Bronchial epithelial cell (primary cell): ENCODE measurements at regions not wholly inside any gene's neighbourhood (a gene's known extent, or its start where the extent isn't known, plus 50 kb on each side); places are given as distances from the start of the nearest gene placed in this dataset.

Source experiments
- DNase-seq: peaks from one replicate; pipeline ENCODE4 v3.0.0-alpha.2; 2010; ENCODE audit warnings: low read depth
- FAIRE-seq: peaks from 2 replicates; lab custom pipeline; 2011; peaks lifted over from hg19 to GRCh38; lab: Jason Lieb, UNC
- H3K27me3 ChIP-seq: 2 replicates; pipeline ENCODE4 v1.5.1; 2011; ENCODE audit warnings: low read length; ENCODE audit not compliant: control insufficient read depth, insufficient read depth
- H3K36me3 ChIP-seq: 2 replicates; pipeline ENCODE4 v1.5.1; 2011; ENCODE audit warnings: low read length; ENCODE audit not compliant: control insufficient read depth, insufficient read depth
- H3K4me3 ChIP-seq: 2 replicates; pipeline ENCODE4 v1.5.1; 2011; ENCODE audit warnings: mild to moderate bottlenecking, low read depth, low read length, control low read depth
- TF ChIP-seq, protein P1 (sequence below): IDR thresholded peaks from 2 replicates; pipeline ENCODE4 v1.5.1; 2011; ENCODE audit warnings: mild to moderate bottlenecking, moderate library complexity, low read length, control low read depth, inconsistent platforms; ENCODE audit not compliant: insufficient read depth, severe bottlenecking

DNA sequence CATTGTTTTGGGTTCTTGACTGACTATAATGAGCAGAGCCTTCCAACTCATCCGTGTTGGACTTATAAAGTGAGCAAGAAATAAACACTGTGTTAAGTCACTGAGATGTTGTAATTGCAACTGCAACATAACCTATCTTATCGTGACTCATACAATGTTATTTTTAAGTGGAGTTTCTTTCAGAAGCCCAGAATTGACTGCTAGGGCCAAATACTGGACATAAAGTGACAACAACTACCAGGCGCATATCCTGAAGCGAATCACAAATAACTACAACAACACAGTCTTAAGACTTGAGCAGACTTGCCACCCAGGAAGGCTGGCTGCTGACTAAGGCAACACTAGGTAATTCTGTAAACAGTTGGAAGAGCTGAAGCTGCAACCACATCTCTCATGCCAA lies 326.6 kb downstream of the COL12A1 start:
- H3K27me3 ChIP-seq = no peaks in the 10 kb centered on the region
- FAIRE-seq = peak; percentile 64
- DNase-seq = peak; percentile 99
- H3K4me3 ChIP-seq = no peak overlapping the region
- TF ChIP-seq, protein P1, sequence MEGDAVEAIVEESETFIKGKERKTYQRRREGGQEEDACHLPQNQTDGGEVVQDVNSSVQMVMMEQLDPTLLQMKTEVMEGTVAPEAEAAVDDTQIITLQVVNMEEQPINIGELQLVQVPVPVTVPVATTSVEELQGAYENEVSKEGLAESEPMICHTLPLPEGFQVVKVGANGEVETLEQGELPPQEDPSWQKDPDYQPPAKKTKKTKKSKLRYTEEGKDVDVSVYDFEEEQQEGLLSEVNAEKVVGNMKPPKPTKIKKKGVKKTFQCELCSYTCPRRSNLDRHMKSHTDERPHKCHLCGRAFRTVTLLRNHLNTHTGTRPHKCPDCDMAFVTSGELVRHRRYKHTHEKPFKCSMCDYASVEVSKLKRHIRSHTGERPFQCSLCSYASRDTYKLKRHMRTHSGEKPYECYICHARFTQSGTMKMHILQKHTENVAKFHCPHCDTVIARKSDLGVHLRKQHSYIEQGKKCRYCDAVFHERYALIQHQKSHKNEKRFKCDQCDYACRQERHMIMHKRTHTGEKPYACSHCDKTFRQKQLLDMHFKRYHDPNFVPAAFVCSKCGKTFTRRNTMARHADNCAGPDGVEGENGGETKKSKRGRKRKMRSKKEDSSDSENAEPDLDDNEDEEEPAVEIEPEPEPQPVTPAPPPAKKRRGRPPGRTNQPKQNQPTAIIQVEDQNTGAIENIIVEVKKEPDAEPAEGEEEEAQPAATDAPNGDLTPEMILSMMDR = no peak
- H3K36me3 ChIP-seq = no peaks in the 10 kb centered on the region

DNA sequence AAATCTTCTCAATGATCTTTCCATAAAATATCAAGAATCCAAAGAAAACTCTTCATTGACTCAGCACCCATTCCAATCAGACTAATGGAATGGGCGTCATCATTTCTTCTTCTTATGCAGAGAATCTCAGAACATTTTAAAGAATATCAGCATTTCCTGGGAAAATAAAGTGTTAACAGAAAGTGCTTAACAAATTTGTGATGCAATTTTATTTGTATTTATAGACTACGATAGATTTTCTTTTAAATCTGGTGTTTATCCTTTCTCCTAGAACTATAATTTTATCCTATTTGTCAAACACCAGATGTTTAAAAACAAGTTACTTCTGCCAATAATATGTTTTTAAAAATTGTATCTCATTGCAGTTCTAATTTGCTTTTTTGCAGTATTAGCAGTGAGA lies 330.7 kb downstream of the COL12A1 start:
- H3K4me3 ChIP-seq = no peak overlapping the region
- peaks cover 4% of the 10 kb centered on the region for H3K27me3 ChIP-seq
- no peaks in the 10 kb centered on the region for H3K36me3 ChIP-seq
- DNase-seq = no peak
- no peak for FAIRE-seq
- TF ChIP-seq, protein P1 = no peak

DNA sequence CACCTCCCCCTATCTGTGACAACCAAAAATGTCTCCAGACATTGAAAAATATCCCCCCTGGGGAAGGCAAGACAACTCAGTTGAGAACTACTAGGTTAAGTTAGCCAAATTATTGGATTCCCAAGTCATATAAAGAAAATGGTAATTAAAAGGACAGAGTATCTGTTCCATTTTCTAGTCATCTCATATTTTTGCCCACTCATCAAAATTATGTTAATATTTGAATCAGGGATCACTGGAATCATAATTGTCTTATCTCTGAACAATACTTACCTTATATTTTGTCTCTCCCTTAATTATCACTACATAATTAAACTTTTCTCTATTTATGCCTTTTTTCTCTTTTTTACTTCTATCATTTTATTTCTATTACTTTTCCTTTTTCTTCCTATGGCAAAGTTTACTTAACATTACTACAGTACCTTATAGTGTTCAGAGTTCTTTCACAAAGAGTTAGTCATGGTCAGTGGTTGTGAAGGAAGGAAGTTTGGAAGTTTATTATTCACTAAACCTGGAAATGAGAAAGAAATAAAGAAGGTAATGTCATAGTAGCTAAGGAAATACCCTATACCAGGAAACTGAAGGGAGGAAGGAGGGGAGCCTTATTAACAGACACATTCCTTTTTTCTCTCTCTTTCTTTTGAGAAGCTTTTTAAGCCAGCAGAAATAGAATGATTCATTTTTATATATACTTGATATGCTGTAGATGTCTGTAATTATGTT lies 332.9 kb downstream of the COL12A1 start:
- DNase-seq (peak; percentile 29), FAIRE-seq (no peak)
- Histone ChIP-seq H3K36me3 (no peaks in the 10 kb centered on the region), H3K27me3 (peaks cover 4% of the 10 kb centered on the region), H3K4me3 (no peak overlapping the region)
- TF ChIP-seq, protein P1 = no peak

DNA sequence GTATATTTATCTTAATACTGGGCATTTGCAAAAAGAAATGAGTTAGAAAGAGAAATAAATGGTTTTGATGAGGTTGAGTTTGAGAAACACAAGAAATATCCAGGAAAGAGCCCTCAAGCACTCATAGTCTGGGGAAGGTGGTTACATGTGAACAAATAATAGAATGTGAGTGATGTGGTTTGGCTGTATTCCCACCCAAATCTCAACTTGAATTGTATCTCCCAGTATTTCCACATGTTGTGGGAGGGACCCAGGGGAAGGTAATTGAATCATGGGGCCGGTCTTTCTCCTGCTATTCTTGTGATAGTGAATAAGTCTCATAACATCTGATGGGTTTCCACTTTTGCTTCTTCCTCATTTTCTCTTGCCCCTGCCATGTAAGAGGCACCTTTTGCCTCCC lies 334.1 kb downstream of the COL12A1 start:
- H3K4me3 ChIP-seq = no peak overlapping the region
- TF ChIP-seq, protein P1 = no peak
- H3K27me3 ChIP-seq = peaks cover 6% of the 10 kb centered on the region
- FAIRE-seq = no peak
- no peaks in the 10 kb centered on the region for H3K36me3 ChIP-seq
- DNase-seq = peak; percentile 92

DNA sequence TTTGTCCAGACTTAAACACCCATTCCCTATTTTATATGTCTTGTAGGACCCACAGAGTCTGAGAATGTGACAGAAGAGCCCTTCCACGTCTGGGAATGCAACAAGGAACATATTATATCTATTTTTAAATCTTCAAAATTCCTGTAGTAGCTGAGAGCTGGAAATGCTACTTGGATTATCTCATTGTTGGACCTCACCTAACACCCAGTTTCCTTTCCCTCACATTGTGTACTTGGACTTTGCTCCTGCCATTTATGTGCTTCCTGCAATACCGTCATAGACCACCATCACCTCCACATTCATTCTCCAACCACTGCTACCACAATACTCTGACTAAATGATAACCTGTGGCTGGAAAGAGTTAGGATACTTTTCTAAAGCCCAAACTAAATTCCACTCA lies 335.4 kb downstream of the COL12A1 start:
- Histone ChIP-seq H3K36me3 (no peaks in the 10 kb centered on the region), H3K4me3 (no peak overlapping the region), H3K27me3 (peaks cover 8% of the 10 kb centered on the region)
- no peak for DNase-seq
- TF ChIP-seq, protein P1 = no peak
- FAIRE-seq = no peak

DNA sequence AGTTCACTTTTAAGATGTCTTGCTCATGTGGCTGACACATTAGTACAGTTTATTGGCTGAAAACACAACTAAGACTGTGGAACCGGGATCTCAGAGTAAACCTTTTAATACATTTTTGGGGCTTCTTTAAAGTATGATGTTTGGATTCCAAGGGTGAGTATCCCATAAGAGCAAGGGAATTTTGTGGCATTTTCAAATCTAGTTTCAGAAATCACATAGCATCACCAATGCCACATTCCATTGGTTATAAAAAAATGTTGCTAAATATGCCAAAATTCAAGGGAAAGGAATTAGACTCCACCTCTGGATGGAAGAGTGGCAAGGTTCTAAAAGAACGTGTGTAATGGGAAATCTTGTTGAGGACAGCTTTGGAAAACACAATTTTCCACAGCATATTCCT lies 338.6 kb downstream of the COL12A1 start:
- FAIRE-seq (no peak), DNase-seq (no peak)
- peaks cover 9% of the 10 kb centered on the region for H3K27me3 ChIP-seq
- TF ChIP-seq, protein P1 = no peak
- no peaks in the 10 kb centered on the region for H3K36me3 ChIP-seq
- H3K4me3 ChIP-seq = no peak overlapping the region
